Peyer's patch (tissue), 4 donors: ENCODE measurements at regions not wholly inside any gene's neighbourhood (a gene's known extent, or its start where the extent isn't known, plus 50 kb on each side); places are given as distances from the start of the nearest gene placed in this dataset.

ENCODE experiments used
- DNase-seq, 3 donors: peaks; one replicate each; pipeline ENCODE4 v3.0.0-alpha.2; 2017 to 2019
- H3K27ac ChIP-seq, 4 donors: fragments of 200-600 bp; sonication (generic); one replicate each; pipeline ENCODE4 v1.5.1; 2016 to 2019
- H3K27me3 ChIP-seq, 2 donors: fragments of 200-600 bp; sonication (generic); one replicate each; pipeline ENCODE4 v1.5.1; 2019
- H3K36me3 ChIP-seq, 3 donors: fragments of 200-600 bp; sonication (generic); one replicate each; pipeline ENCODE4 v1.5.1; 2016 to 2019
- H3K4me1 ChIP-seq, 4 donors: fragments of 200-600 bp; sonication (generic); one replicate each; pipeline ENCODE4 v1.5.1; 2016 to 2019
- H3K4me3 ChIP-seq, 4 donors: fragments of 200-600 bp; sonication (generic); 1 replicate in 3 of 4; 2 replicates in 1 of 4; pipeline ENCODE4 v1.5.1; 2016 to 2019; ENCODE audit warnings: mild to moderate bottlenecking in 1 of 4
- H3K9me3 ChIP-seq, 4 donors: fragments of 200-600 bp; sonication (generic); one replicate each; pipeline ENCODE4 v1.5.1; 2016 to 2019; ENCODE audit warnings: mild to moderate bottlenecking in 1 of 4
- CTCF ChIP-seq, 6 experiments: fragments of 450-650 bp in 4 of 6; fragments of 200-600 bp in 2 of 6; sonication (generic) in 1 of 6; IDR thresholded peaks; one replicate each; pipeline ENCODE4 v1.5.1; 2017 to 2019; ENCODE audit warnings: antibody characterized with exemption in 6 of 6, mild to moderate bottlenecking in 3 of 6, moderate library complexity in 1 of 6
- POLR2A ChIP-seq, 2 donors: fragments of 450-650 bp; IDR thresholded peaks; one replicate each; pipeline ENCODE4 v1.5.1; 2017; ENCODE audit warnings: antibody characterized with exemption in 2 of 2, mild to moderate bottlenecking in 2 of 2, moderate library complexity in 2 of 2

GRCh38 chr7:41147606-41148485, 555.0 kb downstream of the INHBA start:
- no peaks in the 10 kb centered on the region for H3K27me3 ChIP-seq
- DNase-seq = no peak
- H3K4me1 ChIP-seq = no peaks in the 10 kb centered on the region
- H3K9me3 ChIP-seq = no peaks in the 10 kb centered on the region
- no peak overlapping the region for H3K27ac ChIP-seq
- no peak for TF ChIP-seq CTCF (IDR thresholded peaks at IDR 0.05)
- no peak for TF ChIP-seq POLR2A (IDR thresholded peaks at IDR 0.05)
- H3K36me3 ChIP-seq = no peaks in the 10 kb centered on the region
- no peak overlapping the region for H3K4me3 ChIP-seq

GRCh38 chr7:41146429-41146828, 556.5 kb downstream of the INHBA start:
- Histone ChIP-seq H3K27me3 (no peaks in the 10 kb centered on the region), H3K27ac (no peak overlapping the region), H3K4me1 (no peaks in the 10 kb centered on the region), H3K4me3 (no peak overlapping the region), H3K9me3 (no peaks in the 10 kb centered on the region), H3K36me3 (no peaks in the 10 kb centered on the region)
- no peak for DNase-seq
- no peak for TF ChIP-seq POLR2A (IDR thresholded peaks at IDR 0.05)

- H3K27ac ChIP-seq = no peak overlapping the region
- H3K36me3 ChIP-seq = no peaks in the 10 kb centered on the region
- H3K9me3 ChIP-seq = no peaks in the 10 kb centered on the region
- H3K27me3 ChIP-seq = no peaks in the 10 kb centered on the region
- no peaks in the 10 kb centered on the region for H3K4me1 ChIP-seq
- no peak overlapping the region for H3K4me3 ChIP-seq
- TF ChIP-seq CTCF (IDR thresholded peaks at IDR 0.05) (no peak), POLR2A (IDR thresholded peaks at IDR 0.05) (no peak)
- no peak for DNase-seq
Observed at GRCh38 chr7:41145656-41146055, 557.2 kb downstream of the INHBA start.

GRCh38 chr7:41142904-41143473, 559.9 kb downstream of the INHBA start:
- Histone ChIP-seq H3K36me3 (no peaks in the 10 kb centered on the region), H3K4me3 (no peak overlapping the region), H3K27ac (no peak overlapping the region), H3K4me1 (no peaks in the 10 kb centered on the region), H3K27me3 (no peaks in the 10 kb centered on the region), H3K9me3 (no peaks in the 10 kb centered on the region)
- no peak for DNase-seq
- no peak for TF ChIP-seq POLR2A (IDR thresholded peaks at IDR 0.05)
- no peak for TF ChIP-seq CTCF (IDR thresholded peaks at IDR 0.05)

GRCh38 chr7:41139789-41140188, 563.1 kb downstream of the INHBA start:
- Histone ChIP-seq H3K36me3 (no peaks in the 10 kb centered on the region), H3K9me3 (no peaks in the 10 kb centered on the region), H3K27ac (no peak overlapping the region), H3K4me3 (no peak overlapping the region), H3K27me3 (no peaks in the 10 kb centered on the region), H3K4me1 (no peaks in the 10 kb centered on the region)
- TF ChIP-seq CTCF (IDR thresholded peaks at IDR 0.05) (no peak), POLR2A (IDR thresholded peaks at IDR 0.05) (no peak)
- no peak for DNase-seq

GRCh38 chr7:41136551-41136950, 566.3 kb downstream of the INHBA start:
- no peak overlapping the region for H3K27ac ChIP-seq
- H3K27me3 ChIP-seq = no peaks in the 10 kb centered on the region
- DNase-seq = no peak
- no peaks in the 10 kb centered on the region for H3K36me3 ChIP-seq
- no peaks in the 10 kb centered on the region for H3K9me3 ChIP-seq
- TF ChIP-seq POLR2A (IDR thresholded peaks at IDR 0.05) = no peak
- no peak for TF ChIP-seq CTCF (IDR thresholded peaks at IDR 0.05)
- no peaks in the 10 kb centered on the region for H3K4me1 ChIP-seq
- H3K4me3 ChIP-seq = no peak overlapping the region
